SK-N-SH treated with all-trans-retinoic acid at 6 μM for 48 hours (cell line): ENCODE measurements at regions not wholly inside any gene's neighbourhood (a gene's known extent, or its start where the extent isn't known, plus 50 kb on each side); places are given as distances from the start of the nearest gene placed in this dataset.

Source experiments
- ATAC-seq: fragments of 200-7000 bp; cut with Tn5 transposase; 3 replicates; pipeline ENCODE4 v1.9.1; 2020; ENCODE audit warnings: mild to moderate bottlenecking, moderate library complexity
- ARNTL ChIP-seq: fragments of 450-650 bp; formaldehyde crosslinking; IDR thresholded peaks from 2 replicates; pipeline ENCODE4 v1.5.0; 2020; ENCODE audit warnings: low read depth, mild to moderate bottlenecking, moderate library complexity, borderline replicate concordance
- BACH2 ChIP-seq: fragments of 250-450 bp; sonication (Bioruptor Pico); IDR thresholded peaks from 2 replicates; pipeline ENCODE4 v1.9.0; 2021; ENCODE audit warnings: mild to moderate bottlenecking, borderline replicate concordance
- CSDC2 ChIP-seq: fragments of 250-450 bp; sonication (Bioruptor Pico); IDR thresholded peaks from 2 replicates; pipeline ENCODE4 v1.5.0; 2020; ENCODE audit warnings: mild to moderate bottlenecking, moderate library complexity
- ESRRG ChIP-seq: fragments of 250-450 bp; sonication (Bioruptor Pico); IDR thresholded peaks from 2 replicates; pipeline ENCODE4 v1.6.1; 2021; ENCODE audit warnings: mild to moderate bottlenecking
- GLIS3 ChIP-seq: fragments of 250-450 bp; sonication (Bioruptor Pico); IDR thresholded peaks from 2 replicates; pipeline ENCODE4 v1.5.0; 2020; ENCODE audit warnings: mild to moderate bottlenecking, moderate library complexity
- ISL1 ChIP-seq: fragments of 250-450 bp; sonication (Bioruptor Pico); IDR thresholded peaks from 2 replicates; pipeline ENCODE4 v2.1.2; 2022; ENCODE audit warnings: mild to moderate bottlenecking, moderate library complexity
- OSR1 ChIP-seq: fragments of 250-450 bp; sonication (Bioruptor Pico); IDR thresholded peaks from 2 replicates; pipeline ENCODE4 v1.8.0; 2022; ENCODE audit warnings: moderate library complexity, mild to moderate bottlenecking, inconsistent platforms
- PATZ1 ChIP-seq: fragments of 250-450 bp; sonication (Bioruptor Pico); IDR thresholded peaks from 2 replicates; pipeline ENCODE4 v1.8.0; 2020; ENCODE audit warnings: mild to moderate bottlenecking, moderate library complexity, borderline replicate concordance
- PPARA ChIP-seq: fragments of 250-450 bp; sonication (Bioruptor Pico); IDR thresholded peaks from 2 replicates; pipeline ENCODE4 v1.5.0; 2020; ENCODE audit warnings: mild to moderate bottlenecking, borderline replicate concordance
- RARB ChIP-seq: fragments of 250-450 bp; sonication (Bioruptor Pico); IDR thresholded peaks from 2 replicates; pipeline ENCODE4 v1.8.0; 2021; ENCODE audit warnings: mild to moderate bottlenecking, moderate library complexity
- SNAI2 ChIP-seq: fragments of 250-450 bp; sonication (Bioruptor Pico); IDR thresholded peaks from 2 replicates; pipeline ENCODE4 v1.5.0; 2020; ENCODE audit warnings: mild to moderate bottlenecking, moderate library complexity
- TCF4 ChIP-seq: fragments of 250-450 bp; sonication (Bioruptor Pico); IDR thresholded peaks from 2 replicates; pipeline ENCODE4 v1.8.0; 2021; ENCODE audit warnings: mild to moderate bottlenecking, moderate library complexity, borderline replicate concordance
- TOX ChIP-seq: fragments of 250-450 bp; sonication (Bioruptor Pico); IDR thresholded peaks from 2 replicates; pipeline ENCODE4 v1.8.0; 2021; ENCODE audit warnings: mild to moderate bottlenecking, moderate library complexity, borderline replicate concordance
- ZC3H10 ChIP-seq: fragments of 250-450 bp; sonication (Bioruptor Pico); IDR thresholded peaks from 2 replicates; pipeline ENCODE4 v1.5.1; 2021; ENCODE audit warnings: mild to moderate bottlenecking, moderate library complexity
- ZFP3 ChIP-seq: fragments of 250-450 bp; sonication (Bioruptor Pico); IDR thresholded peaks from 2 replicates; pipeline ENCODE4 v1.5.0; 2020; ENCODE audit warnings: mild to moderate bottlenecking, moderate library complexity
- ZFP30 ChIP-seq: fragments of 450-650 bp; formaldehyde crosslinking; IDR thresholded peaks from 2 replicates; pipeline ENCODE4 v1.5.0; 2022; ENCODE audit warnings: mild to moderate bottlenecking, moderate library complexity
- ZNF70 ChIP-seq: fragments of 450-650 bp; formaldehyde crosslinking; IDR thresholded peaks from 2 replicates; pipeline ENCODE4 v1.5.0; 2020; ENCODE audit warnings: mild to moderate bottlenecking, moderate library complexity
- ZNF8 ChIP-seq: fragments of 450-650 bp; formaldehyde crosslinking; IDR thresholded peaks from 2 replicates; pipeline ENCODE4 v1.5.0; 2020; ENCODE audit warnings: mild to moderate bottlenecking, moderate library complexity
- TF ChIP-seq, protein P1 (sequence below): fragments of 250-450 bp; sonication (Bioruptor Pico); IDR thresholded peaks from 2 replicates; pipeline ENCODE4 v1.8.0; 2021; ENCODE audit warnings: low read depth, mild to moderate bottlenecking, moderate library complexity, borderline replicate concordance
- TF ChIP-seq, protein P2 (sequence below): fragments of 250-450 bp; sonication (Bioruptor Pico); IDR thresholded peaks from 2 replicates; pipeline ENCODE4 v1.5.0; 2020; ENCODE audit warnings: mild to moderate bottlenecking, moderate library complexity
- TF ChIP-seq, protein P3 (sequence below): fragments of 250-450 bp; sonication (Bioruptor Pico); IDR thresholded peaks from 2 replicates; pipeline ENCODE4 v1.5.1; 2020; ENCODE audit warnings: low read depth, mild to moderate bottlenecking, moderate library complexity

DNA sequence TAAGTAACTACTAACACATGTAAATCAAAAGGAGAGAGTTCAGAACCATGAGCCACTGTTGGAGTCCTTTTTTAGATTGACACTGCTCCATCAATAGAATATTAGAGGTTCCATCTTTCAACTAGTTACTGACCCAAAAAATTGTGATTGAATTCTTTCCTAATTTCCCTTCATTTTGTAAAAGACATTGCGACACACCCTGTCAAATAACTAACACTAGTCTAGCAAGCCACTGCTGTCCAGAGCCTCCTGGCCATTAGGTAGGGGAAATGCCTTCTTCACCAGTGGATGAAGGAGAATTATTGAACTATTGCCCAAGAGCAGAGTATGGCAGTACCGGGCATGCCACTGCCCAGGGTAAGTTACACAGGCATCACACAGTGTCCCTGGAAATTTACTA lies 282.3 kb downstream of the FOXA2 start (continued):
- TF ChIP-seq, protein P1, sequence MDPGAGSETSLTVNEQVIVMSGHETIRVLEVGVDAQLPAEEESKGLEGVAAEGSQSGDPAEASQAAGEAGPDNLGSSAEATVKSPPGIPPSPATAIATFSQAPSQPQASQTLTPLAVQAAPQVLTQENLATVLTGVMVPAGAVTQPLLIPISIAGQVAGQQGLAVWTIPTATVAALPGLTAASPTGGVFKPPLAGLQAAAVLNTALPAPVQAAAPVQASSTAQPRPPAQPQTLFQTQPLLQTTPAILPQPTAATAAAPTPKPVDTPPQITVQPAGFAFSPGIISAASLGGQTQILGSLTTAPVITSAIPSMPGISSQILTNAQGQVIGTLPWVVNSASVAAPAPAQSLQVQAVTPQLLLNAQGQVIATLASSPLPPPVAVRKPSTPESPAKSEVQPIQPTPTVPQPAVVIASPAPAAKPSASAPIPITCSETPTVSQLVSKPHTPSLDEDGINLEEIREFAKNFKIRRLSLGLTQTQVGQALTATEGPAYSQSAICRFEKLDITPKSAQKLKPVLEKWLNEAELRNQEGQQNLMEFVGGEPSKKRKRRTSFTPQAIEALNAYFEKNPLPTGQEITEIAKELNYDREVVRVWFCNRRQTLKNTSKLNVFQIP, result no peak
- TF ChIP-seq ZFP3 (CRISPR knock-in tag) (no peak), ZFP30 (CRISPR knock-in tag) (no peak), ISL1 (no peak), BACH2 (CRISPR knock-in tag) (no peak), RARB (CRISPR knock-in tag) (no peak), ESRRG (no peak), OSR1 (no peak), TCF4 (no peak)

- TF ChIP-seq TOX (CRISPR knock-in tag) (no peak), ZNF8 (no peak), TCF4 (no peak), ARNTL (CRISPR knock-in tag) (no peak), ZC3H10 (CRISPR knock-in tag) (no peak), ISL1 (no peak), CSDC2 (CRISPR knock-in tag) (no peak)
- TF ChIP-seq, protein P1, result no peak
- ATAC-seq, result no peak
These were observed 290.5 kb downstream of the FOXA2 start for GRCh38 chr20:22293886-22294285.

- TF ChIP-seq ARNTL (CRISPR knock-in tag) (no peak), ZFP3 (CRISPR knock-in tag) (no peak), GLIS3 (CRISPR knock-in tag) (no peak), SNAI2 (CRISPR knock-in tag) (no peak), PPARA (CRISPR knock-in tag) (no peak), ISL1 (no peak), ESRRG (no peak), ZNF8 (no peak), RARB (CRISPR knock-in tag) (no peak), ZC3H10 (CRISPR knock-in tag) (no peak), ZNF70 (CRISPR knock-in tag) (no peak)
- TF ChIP-seq, protein P1, result no peak
- TF ChIP-seq, protein P2, sequence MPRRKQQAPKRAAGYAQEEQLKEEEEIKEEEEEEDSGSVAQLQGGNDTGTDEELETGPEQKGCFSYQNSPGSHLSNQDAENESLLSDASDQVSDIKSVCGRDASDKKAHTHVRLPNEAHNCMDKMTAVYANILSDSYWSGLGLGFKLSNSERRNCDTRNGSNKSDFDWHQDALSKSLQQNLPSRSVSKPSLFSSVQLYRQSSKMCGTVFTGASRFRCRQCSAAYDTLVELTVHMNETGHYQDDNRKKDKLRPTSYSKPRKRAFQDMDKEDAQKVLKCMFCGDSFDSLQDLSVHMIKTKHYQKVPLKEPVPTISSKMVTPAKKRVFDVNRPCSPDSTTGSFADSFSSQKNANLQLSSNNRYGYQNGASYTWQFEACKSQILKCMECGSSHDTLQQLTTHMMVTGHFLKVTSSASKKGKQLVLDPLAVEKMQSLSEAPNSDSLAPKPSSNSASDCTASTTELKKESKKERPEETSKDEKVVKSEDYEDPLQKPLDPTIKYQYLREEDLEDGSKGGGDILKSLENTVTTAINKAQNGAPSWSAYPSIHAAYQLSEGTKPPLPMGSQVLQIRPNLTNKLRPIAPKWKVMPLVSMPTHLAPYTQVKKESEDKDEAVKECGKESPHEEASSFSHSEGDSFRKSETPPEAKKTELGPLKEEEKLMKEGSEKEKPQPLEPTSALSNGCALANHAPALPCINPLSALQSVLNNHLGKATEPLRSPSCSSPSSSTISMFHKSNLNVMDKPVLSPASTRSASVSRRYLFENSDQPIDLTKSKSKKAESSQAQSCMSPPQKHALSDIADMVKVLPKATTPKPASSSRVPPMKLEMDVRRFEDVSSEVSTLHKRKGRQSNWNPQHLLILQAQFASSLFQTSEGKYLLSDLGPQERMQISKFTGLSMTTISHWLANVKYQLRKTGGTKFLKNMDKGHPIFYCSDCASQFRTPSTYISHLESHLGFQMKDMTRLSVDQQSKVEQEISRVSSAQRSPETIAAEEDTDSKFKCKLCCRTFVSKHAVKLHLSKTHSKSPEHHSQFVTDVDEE, result no peak
- no peak for ATAC-seq
These were observed 294.9 kb downstream of the FOXA2 start for GRCh38 chr20:22289442-22289841.

DNA sequence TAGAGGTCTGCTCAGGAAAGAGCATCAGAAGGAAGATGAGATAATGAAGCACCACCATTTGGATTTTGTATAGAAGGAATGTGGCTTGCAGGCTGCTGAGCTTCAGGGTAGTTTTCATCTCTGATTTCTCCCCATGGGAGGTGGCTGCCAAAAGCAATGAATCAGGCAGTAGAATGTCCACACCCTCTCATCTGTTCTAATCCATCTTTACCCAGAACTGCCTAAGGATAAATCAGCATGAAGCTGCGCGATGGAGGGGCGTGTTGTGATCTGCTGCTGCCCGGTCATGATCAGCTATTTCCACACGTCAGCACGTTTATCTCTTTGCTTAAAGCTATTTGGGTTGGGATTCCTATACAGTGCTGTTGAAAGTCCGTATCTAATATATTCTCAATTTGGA lies 295.4 kb downstream of the FOXA2 start:
- no peak for ATAC-seq
- TF ChIP-seq ARNTL (CRISPR knock-in tag), result no peak
- TF ChIP-seq ESRRG, result no peak
- no peak for TF ChIP-seq ZNF70 (CRISPR knock-in tag)
- TF ChIP-seq, protein P3, sequence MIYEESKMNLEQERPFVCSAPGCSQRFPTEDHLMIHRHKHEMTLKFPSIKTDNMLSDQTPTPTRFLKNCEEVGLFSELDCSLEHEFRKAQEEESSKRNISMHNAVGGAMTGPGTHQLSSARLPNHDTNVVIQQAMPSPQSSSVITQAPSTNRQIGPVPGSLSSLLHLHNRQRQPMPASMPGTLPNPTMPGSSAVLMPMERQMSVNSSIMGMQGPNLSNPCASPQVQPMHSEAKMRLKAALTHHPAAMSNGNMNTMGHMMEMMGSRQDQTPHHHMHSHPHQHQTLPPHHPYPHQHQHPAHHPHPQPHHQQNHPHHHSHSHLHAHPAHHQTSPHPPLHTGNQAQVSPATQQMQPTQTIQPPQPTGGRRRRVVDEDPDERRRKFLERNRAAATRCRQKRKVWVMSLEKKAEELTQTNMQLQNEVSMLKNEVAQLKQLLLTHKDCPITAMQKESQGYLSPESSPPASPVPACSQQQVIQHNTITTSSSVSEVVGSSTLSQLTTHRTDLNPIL (CRISPR knock-in tag), result no peak
- TF ChIP-seq TCF4, result no peak
- no peak for TF ChIP-seq ISL1
- TF ChIP-seq SNAI2 (CRISPR knock-in tag), result no peak
- TF ChIP-seq CSDC2 (CRISPR knock-in tag), result no peak
- TF ChIP-seq ZC3H10 (CRISPR knock-in tag), result no peak
- TF ChIP-seq ZNF8, result no peak
- no peak for TF ChIP-seq PATZ1
- TF ChIP-seq, protein P1, result no peak
- TF ChIP-seq PPARA (CRISPR knock-in tag), result no peak
- TF ChIP-seq BACH2 (CRISPR knock-in tag), result no peak
- no peak for TF ChIP-seq TOX (CRISPR knock-in tag)
- no peak for TF ChIP-seq GLIS3 (CRISPR knock-in tag)
- TF ChIP-seq RARB (CRISPR knock-in tag), result no peak
